Gastroesophageal sphincter (tissue), 3 donors: ENCODE measurements at regions not wholly inside any gene's neighbourhood (a gene's known extent, or its start where the extent isn't known, plus 50 kb on each side); places are given as distances from the start of the nearest gene placed in this dataset.

Source experiments
- POLR2A ChIP-seq, 2 donors: fragments of 450-650 bp; IDR thresholded peaks; one replicate each; pipeline ENCODE4 v1.6.1; 2017; ENCODE audit warnings: antibody characterized with exemption in 2 of 2, mild to moderate bottlenecking in 2 of 2, moderate library complexity in 1 of 2
- TF ChIP-seq, protein P1 (sequence below), 4 experiments: fragments of 200-600 bp in 2 of 4; fragments of 450-650 bp in 2 of 4; sonication (generic) in 1 of 4; IDR thresholded peaks; one replicate each; pipeline ENCODE4 v1.5.1; 2017 to 2019; ENCODE audit warnings: antibody characterized with exemption in 4 of 4, mild to moderate bottlenecking in 2 of 4, moderate library complexity in 2 of 4

DNA sequence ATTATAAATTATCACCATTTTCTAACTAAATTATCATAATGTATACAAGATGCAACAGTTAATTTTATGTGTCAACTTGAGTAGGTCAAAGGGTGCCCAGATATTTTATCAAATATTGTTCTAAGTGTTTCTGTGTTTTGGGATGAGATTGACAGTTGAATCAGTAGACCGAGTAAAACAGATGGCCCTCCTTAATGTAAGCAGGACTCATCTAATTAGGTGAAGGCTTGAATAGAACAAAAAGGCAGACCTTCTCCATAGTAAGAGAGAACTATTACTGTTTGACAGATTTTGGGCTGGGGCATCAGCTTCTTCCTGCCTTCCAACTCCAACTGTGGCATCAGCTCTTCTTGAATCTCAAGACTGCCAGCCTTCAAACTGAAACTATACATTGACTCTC is 185.8 kb downstream of the TRAM1L1 start:
- TF ChIP-seq, protein P1, sequence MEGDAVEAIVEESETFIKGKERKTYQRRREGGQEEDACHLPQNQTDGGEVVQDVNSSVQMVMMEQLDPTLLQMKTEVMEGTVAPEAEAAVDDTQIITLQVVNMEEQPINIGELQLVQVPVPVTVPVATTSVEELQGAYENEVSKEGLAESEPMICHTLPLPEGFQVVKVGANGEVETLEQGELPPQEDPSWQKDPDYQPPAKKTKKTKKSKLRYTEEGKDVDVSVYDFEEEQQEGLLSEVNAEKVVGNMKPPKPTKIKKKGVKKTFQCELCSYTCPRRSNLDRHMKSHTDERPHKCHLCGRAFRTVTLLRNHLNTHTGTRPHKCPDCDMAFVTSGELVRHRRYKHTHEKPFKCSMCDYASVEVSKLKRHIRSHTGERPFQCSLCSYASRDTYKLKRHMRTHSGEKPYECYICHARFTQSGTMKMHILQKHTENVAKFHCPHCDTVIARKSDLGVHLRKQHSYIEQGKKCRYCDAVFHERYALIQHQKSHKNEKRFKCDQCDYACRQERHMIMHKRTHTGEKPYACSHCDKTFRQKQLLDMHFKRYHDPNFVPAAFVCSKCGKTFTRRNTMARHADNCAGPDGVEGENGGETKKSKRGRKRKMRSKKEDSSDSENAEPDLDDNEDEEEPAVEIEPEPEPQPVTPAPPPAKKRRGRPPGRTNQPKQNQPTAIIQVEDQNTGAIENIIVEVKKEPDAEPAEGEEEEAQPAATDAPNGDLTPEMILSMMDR (IDR thresholded peaks at IDR 0.05), result no peak
- TF ChIP-seq POLR2A (IDR thresholded peaks at IDR 0.05), result no peak
